ENCODE measurements at regions not wholly inside any gene's neighbourhood (a gene's known extent, or its start where the extent isn't known, plus 50 kb on each side); places are given as distances from the start of the nearest gene placed in this dataset.

DNA sequence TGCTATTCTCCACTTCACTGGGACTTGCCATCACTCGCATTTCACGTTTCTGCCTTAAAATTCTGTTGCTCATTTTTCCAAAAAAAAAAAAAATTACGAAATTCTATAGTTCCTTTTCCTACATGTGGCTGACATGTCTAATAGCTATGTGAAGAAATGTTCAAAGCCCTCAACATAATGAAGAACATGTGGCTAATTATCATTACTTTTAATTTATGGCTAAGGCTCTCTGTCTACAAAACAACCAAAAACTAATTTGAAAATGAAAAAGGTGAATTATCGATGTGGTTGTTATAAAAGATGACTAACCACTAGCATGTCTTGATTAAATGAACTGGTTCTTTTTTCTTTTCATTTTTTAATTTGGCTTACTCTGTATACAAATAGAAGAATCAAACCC lies 940.0 kb downstream of the EFNB2 start:
- TF ChIP-seq TEAD4 (IDR thresholded peaks at IDR 0.05) (no peak), CEBPB (IDR thresholded peaks at IDR 0.05) (no peak), TCF12 (IDR thresholded peaks at IDR 0.05; ENCODE audit: low read depth) (no peak), RAD21 (IDR thresholded peaks at IDR 0.05; ENCODE audit: low read depth) (no peak), YY1 (IDR thresholded peaks at IDR 0.05; ENCODE audit: low read depth) (no peak), MAX (IDR thresholded peaks at IDR 0.05) (no peak), TAF1 (IDR thresholded peaks at IDR 0.05; ENCODE audit: low read depth) (no peak), FOXM1 (IDR thresholded peaks at IDR 0.05; ENCODE audit: borderline replicate concordance, low read depth) (no peak), NFIC (IDR thresholded peaks at IDR 0.05) (no peak), ZBTB7A (IDR thresholded peaks at IDR 0.05; ENCODE audit: low read depth) (no peak), EP300 (IDR thresholded peaks at IDR 0.05; ENCODE audit: borderline replicate concordance) (no peak)

DNA sequence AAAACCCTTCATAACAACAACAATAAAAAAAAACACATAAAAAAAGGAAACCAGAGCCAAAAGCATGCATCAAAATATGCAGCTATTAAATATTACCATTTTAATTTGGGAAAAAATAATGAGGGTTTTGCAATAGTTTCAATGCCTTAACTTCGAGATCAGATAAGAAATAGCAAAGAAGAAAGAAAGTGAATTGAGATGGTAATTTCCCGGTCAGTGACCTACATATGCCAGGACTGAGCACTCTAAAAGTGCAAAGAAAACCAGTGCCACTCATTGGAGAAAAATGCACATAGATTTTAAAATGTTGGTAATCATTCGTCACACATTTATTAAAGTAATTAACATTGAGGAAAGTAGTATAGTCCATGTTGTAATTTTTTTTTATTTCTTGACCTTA lies 944.2 kb downstream of the EFNB2 start:
- TF ChIP-seq RAD21 (IDR thresholded peaks at IDR 0.05; ENCODE audit: low read depth) (no peak), REST (IDR thresholded peaks at IDR 0.05; ENCODE audit: low read depth) (no peak), USF1 (IDR thresholded peaks at IDR 0.05) (no peak), YY1 (IDR thresholded peaks at IDR 0.05; ENCODE audit: low read depth) (no peak), TAF1 (IDR thresholded peaks at IDR 0.05; ENCODE audit: low read depth) (no peak), CEBPB (IDR thresholded peaks at IDR 0.05) (no peak), TEAD4 (IDR thresholded peaks at IDR 0.05) (no peak), ZBTB7A (IDR thresholded peaks at IDR 0.05; ENCODE audit: low read depth) (no peak), EGR1 (IDR thresholded peaks at IDR 0.05) (no peak), CREB1 (IDR thresholded peaks at IDR 0.05; ENCODE audit: low read depth) (no peak), MAX (IDR thresholded peaks at IDR 0.05) (no peak), FOXM1 (IDR thresholded peaks at IDR 0.05; ENCODE audit: borderline replicate concordance, low read depth) (no peak)

DNA sequence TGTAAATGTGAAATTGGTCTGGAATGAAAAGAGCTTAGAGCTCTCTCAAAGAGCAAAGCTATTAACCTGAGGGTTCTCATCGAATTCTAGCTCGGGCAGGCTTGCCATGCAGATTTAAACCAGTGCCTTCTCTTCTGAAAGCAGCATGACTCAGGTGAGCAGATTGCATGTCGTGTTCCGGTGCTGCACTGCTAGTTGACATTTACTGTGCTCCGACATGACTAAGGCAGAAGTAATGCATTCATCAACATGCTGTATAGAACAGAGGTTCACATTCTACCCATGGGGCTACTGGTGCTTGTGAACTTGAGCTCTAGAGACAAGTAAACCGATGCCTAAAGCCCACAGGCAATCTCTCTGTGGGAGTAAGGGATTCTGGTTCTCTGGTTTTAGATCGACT lies 947.7 kb downstream of the EFNB2 start:
- TF ChIP-seq USF1 (IDR thresholded peaks at IDR 0.05) (no peak), MAX (IDR thresholded peaks at IDR 0.05) (no peak), YY1 (IDR thresholded peaks at IDR 0.05; ENCODE audit: low read depth) (no peak), EP300 (IDR thresholded peaks at IDR 0.05; ENCODE audit: borderline replicate concordance) (no peak), CREB1 (IDR thresholded peaks at IDR 0.05; ENCODE audit: low read depth) (no peak), TEAD4 (IDR thresholded peaks at IDR 0.05) (no peak), CEBPB (IDR thresholded peaks at IDR 0.05) (no peak), FOXM1 (IDR thresholded peaks at IDR 0.05; ENCODE audit: borderline replicate concordance, low read depth) (no peak), ZBTB7A (IDR thresholded peaks at IDR 0.05; ENCODE audit: low read depth) (no peak)

DNA sequence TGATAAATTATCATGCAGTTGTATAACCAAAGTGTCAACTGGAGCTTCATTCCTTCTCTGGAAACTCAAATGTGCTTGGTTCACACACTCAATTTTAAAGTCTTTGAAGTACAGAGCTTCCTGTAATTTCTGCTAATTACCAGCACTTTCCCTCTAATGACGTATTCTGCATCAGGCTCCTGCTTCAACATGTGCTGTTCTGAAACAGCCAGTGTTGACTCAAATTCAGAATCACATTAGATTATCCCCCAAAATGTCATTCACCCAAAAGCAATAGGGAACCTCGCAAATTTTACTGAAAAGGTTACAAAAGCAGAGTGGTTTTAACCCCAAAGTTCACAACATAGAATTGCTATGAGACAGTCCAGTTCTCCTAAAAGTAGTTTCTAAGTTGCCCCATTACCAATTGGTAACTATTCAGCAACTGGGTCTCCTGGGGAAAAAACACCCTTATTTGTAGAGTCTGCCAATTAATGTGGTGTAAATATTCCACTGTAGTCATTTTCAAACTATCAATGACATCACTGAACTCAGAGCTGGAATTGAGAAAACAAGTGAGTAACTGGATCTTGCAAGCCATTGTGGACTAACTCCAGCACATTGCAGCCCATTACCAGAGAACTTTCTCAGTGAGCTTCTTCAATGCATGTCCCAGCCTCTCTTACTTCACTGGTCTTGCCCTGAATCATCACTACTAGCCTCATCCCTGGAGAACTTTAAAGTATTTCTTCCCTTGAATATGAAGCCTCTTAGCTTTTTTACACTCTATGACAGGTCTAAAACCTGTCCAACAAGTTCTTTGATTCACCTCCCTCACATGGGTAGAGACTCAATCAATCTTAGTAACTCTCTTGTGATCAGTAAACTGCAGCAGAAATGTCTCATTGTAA lies 955.4 kb downstream of the EFNB2 start:
- TF ChIP-seq ZBTB7A (IDR thresholded peaks at IDR 0.05; ENCODE audit: low read depth), result no peak
- TF ChIP-seq TCF12 (IDR thresholded peaks at IDR 0.05; ENCODE audit: low read depth), result no peak

DNA sequence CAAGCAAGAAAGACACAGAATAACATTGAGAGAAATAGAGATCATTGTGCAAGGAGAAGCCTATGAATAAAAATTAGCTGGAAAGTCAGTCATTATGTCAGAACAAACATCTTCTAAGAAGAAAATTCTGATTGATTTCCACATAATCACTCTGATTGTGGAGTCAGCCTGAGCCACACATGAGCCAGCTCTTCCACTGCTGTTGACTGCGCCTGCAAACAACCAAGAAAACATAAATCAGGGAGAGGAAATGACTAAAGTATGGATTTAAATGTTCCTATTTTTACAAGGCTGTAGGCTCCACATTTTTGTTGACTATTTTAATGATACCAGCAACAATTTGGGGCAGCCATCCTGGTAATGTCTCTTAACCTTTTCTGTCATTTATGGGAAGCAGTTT lies 962.3 kb downstream of the EFNB2 start:
- TF ChIP-seq EP300 (IDR thresholded peaks at IDR 0.05; ENCODE audit: borderline replicate concordance) (no peak), NFIC (IDR thresholded peaks at IDR 0.05) (no peak), CEBPB (IDR thresholded peaks at IDR 0.05) (no peak), USF1 (IDR thresholded peaks at IDR 0.05) (no peak), YY1 (IDR thresholded peaks at IDR 0.05; ENCODE audit: low read depth) (no peak), EGR1 (IDR thresholded peaks at IDR 0.05) (no peak), REST (IDR thresholded peaks at IDR 0.05; ENCODE audit: low read depth) (no peak), ZBTB7A (IDR thresholded peaks at IDR 0.05; ENCODE audit: low read depth) (no peak), MAX (IDR thresholded peaks at IDR 0.05) (no peak), FOXM1 (IDR thresholded peaks at IDR 0.05; ENCODE audit: borderline replicate concordance, low read depth) (no peak), RAD21 (IDR thresholded peaks at IDR 0.05; ENCODE audit: low read depth) (no peak)
